GM21528 (cell line): ENCODE measurements at regions not wholly inside any gene's neighbourhood (a gene's known extent, or its start where the extent isn't known, plus 50 kb on each side); places are given as distances from the start of the nearest gene placed in this dataset.
"Not testable (repeated sequence)": the region's sequence is repeated elsewhere in the genome, so short reads cannot be mapped to it uniquely, and the experiment has no call there.

Experiments used
- ATAC-seq: cut with Tn5 transposase; IDR thresholded peaks from one replicate; pipeline ENCODE4 v1.9.1; 2021; ENCODE audit warnings: mild to moderate bottlenecking, moderate library complexity; ENCODE audit not compliant: unreplicated experiment, low FRiP score

- ATAC-seq = no peak
These were observed 464.9 kb upstream of the MIR17HG start for GRCh38 chr13:90882551-90882950.

DNA sequence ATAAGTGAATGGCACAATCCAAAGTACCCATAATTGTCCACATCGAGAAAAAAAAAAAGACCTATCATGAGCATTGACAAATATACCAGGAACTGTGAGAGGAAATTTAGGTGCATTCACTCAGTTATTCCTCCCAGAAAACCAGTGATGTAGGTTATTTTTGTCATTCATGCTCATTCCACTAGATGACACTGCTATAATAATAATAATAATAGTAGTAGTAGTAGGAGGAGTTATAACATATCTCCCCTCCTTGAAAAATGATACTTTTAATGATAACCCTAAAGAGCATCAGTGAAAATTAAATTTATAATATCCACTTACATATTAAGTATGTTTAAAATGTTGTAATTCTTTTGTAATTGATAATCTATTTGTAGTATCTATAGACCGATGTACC lies 463.9 kb upstream of the MIR17HG start:
- no peak for ATAC-seq

GRCh38 chr13:90884066-90884465 lies 463.4 kb upstream of the MIR17HG start:
- ATAC-seq = no peak

- ATAC-seq = no peak
These were observed 457.3 kb upstream of the MIR17HG start for GRCh38 chr13:90889906-90890834.

DNA sequence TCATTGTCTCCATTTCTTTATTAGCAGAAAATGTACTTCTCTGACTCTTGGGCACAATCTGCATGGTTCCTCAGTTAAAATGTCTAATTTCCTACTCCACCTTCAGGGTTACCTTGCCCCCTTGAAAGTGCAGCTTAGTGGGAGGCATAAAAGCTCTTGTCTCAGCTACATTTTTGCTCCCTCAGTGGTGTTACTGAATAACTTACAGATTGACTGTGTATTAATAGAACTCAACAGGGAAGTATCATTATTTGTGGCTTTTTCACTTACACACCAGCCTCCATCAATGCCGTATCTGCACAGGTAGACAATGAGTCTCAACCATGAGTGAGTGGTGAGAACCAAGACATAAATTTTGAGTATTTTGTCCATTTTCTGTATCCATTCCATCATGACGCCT lies 456.2 kb upstream of the MIR17HG start:
- ATAC-seq = no peak

- ATAC-seq = not testable (repeated sequence)
These were observed 454.3 kb upstream of the MIR17HG start for GRCh38 chr13:90893199-90893598.

GRCh38 chr13:90896002-90896401 lies 451.5 kb upstream of the MIR17HG start:
- ATAC-seq = no peak

DNA sequence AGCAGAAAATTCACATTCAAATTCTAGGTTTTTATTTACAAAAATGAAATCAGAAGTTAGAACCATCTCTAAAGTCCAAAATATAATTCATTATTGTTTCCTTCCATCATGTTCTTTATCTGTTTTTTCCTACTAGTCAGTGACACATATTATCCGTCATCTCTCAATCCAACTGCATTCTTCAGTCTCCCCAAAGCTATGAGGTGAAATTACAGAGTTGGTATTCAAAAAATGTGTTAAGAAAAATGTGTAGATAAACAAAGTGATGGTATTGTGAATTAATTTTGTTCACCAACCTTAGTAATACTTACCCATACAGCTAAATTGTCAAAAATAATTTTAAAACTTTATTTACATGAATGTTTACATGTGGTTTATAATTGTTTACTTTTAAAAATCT lies 448.7 kb upstream of the MIR17HG start:
- ATAC-seq = no peak

- ATAC-seq = no peak
These were observed 448.1 kb upstream of the MIR17HG start for GRCh38 chr13:90899416-90899815.

DNA sequence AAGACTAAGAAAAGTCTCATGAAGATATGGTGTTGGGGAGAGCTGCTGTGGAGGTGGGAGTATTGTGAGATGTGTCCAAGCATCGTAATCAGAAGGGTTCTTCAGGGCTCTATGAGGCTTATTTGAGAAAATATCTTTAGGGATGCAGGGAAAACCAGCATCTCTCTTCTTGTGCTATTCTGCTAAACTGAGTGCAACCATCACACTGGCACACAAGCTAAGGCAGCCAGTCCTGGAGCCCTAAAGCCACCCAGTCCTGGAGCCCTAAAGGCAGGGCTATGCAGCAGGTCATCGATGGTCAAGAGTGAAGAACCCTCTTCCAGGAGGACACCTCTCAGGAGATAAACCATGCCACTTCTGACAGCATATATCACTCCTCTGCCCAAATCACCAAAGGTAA lies 445.2 kb upstream of the MIR17HG start:
- no peak for ATAC-seq

- no peak for ATAC-seq
These were observed 440.9 kb upstream of the MIR17HG start for GRCh38 chr13:90906554-90906953.

GRCh38 chr13:90908792-90909191 lies 438.7 kb upstream of the MIR17HG start:
- ATAC-seq = no peak

DNA sequence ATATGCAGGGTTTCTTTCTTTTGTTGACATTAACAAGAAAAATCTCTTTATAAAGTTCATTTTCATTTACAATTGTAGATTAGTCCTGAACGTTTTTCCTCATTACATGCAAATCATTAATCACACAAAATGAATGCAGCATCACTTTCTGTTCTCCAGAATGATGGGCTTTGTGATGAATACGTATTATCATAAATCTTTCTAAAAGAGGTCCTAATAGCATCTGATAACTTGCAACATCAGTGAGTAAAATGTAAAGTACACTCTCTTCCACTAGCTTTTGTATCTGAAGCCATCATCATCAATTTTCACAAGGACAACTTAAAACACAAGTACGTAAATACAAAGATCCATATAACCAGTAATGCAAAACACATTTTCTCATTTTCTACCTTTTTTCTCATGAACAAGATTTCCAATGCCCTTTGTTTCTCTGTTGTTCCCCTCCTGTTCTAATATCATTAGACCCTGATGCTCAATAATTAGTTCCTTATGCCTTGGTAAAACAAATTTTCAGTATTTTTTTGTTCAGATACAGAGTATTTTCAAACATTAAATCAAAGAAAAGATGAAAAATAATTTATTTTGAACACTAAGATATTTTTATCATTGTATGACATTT lies 437.4 kb upstream of the MIR17HG start:
- ATAC-seq = no peak

DNA sequence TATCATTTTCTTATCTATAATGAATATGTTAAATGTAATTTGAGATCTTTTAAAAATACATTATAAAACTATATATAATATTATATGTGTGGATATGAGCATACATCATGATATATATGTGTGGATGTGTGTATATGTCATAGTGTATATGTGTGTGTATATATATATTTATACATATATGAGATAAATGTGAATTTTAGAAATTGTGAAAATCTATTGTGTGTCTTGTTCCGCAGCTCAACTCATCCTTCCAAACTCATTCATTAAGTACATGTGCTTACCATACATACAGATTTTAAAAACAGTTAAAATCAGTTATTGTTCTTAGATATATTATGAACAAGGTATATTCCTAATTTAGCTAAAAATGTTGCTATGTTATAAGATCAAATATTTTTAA lies 435.2 kb upstream of the MIR17HG start:
- no peak for ATAC-seq

- no peak for ATAC-seq
These were observed 429.0 kb upstream of the MIR17HG start for GRCh38 chr13:90918536-90918935.

GRCh38 chr13:90919153-90919552 lies 428.3 kb upstream of the MIR17HG start:
- no peak for ATAC-seq

DNA sequence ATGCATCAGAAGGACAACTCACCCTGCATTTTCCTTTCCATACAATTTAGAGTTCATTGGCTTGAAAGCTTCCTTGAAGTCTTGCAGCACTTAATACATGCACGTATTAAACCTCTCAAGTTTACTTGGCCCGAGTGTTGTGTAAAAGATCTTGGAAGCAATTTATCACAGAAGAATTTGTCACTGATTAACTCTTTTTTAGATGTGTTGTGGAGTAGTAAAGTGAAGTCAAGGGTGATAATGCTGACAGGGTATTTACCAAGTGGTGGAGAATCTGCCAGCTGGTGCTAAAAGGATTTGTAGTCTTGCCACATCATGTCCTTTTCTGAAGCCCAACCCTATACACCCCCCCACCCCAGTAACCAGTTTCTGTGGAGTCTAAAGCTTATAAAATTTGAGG lies 421.0 kb upstream of the MIR17HG start:
- no peak for ATAC-seq

DNA sequence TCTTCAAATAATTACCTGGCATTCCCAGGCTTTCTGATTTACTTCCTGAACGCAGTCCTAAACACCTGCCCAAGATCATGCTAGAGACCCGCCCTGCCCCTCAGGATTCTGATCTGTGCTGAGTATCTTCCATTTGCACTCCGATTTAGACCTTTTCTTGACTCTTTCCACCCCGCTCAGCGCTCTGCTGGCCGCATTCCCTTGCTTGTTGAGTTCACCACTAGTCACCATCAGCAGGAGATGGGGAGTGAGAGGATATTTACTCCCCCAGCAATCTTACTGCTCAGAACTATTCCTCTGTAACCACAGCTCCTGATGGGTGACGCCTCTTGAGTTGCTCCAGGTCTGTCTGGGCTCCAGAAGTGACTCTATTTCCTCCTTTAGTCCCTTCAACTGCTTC lies 419.4 kb upstream of the MIR17HG start:
- no peak for ATAC-seq

DNA sequence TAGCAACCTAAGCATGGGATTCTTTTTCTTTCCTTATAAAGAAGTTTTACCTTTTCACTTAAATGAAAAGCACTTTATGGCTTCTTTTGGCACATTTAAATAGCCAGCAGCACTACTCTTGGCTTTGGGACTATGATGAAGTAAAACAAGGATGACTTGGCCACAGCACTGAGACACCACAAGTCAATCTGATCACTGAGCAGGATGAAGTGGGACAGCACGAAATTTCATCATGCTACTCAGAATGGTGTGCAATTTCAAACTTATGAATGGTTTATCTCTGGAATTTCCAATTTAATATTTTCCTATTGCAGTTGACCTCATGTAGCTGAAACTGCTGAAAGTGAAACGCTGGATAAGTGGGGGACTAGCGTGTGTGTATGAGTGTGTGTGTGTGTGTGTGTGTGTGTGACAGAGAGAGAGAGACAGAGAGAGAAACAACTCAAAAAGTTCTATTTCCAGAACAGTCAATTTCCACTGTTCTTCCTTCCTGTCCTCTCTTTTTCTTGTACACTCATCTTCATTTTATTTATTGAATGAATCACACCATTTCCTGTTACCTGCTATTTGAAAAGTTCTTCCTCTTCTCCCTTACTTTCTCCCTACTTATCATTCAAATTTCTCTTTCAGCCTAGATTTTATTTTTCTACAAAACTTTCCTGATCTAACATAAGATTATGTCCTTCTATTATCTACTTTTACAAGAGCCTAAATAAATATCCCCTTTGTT lies 414.2 kb upstream of the MIR17HG start:
- no peak for ATAC-seq

GRCh38 chr13:90934741-90935140 lies 412.7 kb upstream of the MIR17HG start:
- no peak for ATAC-seq

- no peak for ATAC-seq
These were observed 408.6 kb upstream of the MIR17HG start for GRCh38 chr13:90938848-90939247.
